ENCODE measurements at regions not wholly inside any gene's neighbourhood (a gene's known extent, or its start where the extent isn't known, plus 50 kb on each side); places are given as distances from the start of the nearest gene placed in this dataset.

DNA sequence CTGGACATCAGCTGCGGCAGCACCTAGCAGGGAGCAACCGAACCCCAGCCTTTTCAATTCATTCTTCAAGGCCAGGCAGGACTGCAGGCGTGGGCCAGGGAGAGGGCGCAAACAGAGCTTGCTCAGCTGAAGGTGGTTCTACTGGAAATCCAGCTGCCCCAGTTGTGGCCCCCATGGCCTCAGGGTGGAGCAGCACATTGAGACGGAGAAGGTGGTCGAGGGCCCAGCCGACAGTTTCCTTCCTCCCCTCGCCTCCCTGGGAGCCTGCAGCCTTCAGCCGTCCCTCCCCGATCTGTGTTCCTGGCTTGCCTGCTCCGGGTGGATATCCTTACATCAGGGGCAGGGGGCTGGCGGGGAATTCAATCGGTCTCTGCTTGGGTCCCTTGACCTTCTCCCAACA is 217.8 kb downstream of the ANKRD60 start:
- TF ChIP-seq, protein P1, sequence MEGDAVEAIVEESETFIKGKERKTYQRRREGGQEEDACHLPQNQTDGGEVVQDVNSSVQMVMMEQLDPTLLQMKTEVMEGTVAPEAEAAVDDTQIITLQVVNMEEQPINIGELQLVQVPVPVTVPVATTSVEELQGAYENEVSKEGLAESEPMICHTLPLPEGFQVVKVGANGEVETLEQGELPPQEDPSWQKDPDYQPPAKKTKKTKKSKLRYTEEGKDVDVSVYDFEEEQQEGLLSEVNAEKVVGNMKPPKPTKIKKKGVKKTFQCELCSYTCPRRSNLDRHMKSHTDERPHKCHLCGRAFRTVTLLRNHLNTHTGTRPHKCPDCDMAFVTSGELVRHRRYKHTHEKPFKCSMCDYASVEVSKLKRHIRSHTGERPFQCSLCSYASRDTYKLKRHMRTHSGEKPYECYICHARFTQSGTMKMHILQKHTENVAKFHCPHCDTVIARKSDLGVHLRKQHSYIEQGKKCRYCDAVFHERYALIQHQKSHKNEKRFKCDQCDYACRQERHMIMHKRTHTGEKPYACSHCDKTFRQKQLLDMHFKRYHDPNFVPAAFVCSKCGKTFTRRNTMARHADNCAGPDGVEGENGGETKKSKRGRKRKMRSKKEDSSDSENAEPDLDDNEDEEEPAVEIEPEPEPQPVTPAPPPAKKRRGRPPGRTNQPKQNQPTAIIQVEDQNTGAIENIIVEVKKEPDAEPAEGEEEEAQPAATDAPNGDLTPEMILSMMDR (conservative IDR thresholded peaks at IDR 0.05; ENCODE audit: low read depth in 2 of 2), result no peak
- no peak for TF ChIP-seq EZH2 (IDR thresholded peaks at IDR 0.05; ENCODE audit: low read depth, unreplicated experiment)
- TF ChIP-seq POLR2AphosphoS5 (IDR thresholded peaks at IDR 0.05; ENCODE audit: low read depth), result no peak
- TF ChIP-seq JUNB (IDR thresholded peaks at IDR 0.05; ENCODE audit: unreplicated experiment), result no peak
- no peak for TF ChIP-seq ZNF331 (CRISPR knock-in tag; IDR thresholded peaks at IDR 0.05; ENCODE audit: low read depth)
- no peak for TF ChIP-seq CREB1 (CRISPR knock-in tag; IDR thresholded peaks at IDR 0.05; ENCODE audit: low read depth)
- TF ChIP-seq, protein P2, sequence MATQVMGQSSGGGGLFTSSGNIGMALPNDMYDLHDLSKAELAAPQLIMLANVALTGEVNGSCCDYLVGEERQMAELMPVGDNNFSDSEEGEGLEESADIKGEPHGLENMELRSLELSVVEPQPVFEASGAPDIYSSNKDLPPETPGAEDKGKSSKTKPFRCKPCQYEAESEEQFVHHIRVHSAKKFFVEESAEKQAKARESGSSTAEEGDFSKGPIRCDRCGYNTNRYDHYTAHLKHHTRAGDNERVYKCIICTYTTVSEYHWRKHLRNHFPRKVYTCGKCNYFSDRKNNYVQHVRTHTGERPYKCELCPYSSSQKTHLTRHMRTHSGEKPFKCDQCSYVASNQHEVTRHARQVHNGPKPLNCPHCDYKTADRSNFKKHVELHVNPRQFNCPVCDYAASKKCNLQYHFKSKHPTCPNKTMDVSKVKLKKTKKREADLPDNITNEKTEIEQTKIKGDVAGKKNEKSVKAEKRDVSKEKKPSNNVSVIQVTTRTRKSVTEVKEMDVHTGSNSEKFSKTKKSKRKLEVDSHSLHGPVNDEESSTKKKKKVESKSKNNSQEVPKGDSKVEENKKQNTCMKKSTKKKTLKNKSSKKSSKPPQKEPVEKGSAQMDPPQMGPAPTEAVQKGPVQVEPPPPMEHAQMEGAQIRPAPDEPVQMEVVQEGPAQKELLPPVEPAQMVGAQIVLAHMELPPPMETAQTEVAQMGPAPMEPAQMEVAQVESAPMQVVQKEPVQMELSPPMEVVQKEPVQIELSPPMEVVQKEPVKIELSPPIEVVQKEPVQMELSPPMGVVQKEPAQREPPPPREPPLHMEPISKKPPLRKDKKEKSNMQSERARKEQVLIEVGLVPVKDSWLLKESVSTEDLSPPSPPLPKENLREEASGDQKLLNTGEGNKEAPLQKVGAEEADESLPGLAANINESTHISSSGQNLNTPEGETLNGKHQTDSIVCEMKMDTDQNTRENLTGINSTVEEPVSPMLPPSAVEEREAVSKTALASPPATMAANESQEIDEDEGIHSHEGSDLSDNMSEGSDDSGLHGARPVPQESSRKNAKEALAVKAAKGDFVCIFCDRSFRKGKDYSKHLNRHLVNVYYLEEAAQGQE (IDR thresholded peaks at IDR 0.05; ENCODE audit: unreplicated experiment), result no peak
- no peak for TF ChIP-seq EZH2phosphoT487 (IDR thresholded peaks at IDR 0.05; ENCODE audit: unreplicated experiment)
- no peak for TF ChIP-seq STAT1 (IDR thresholded peaks at IDR 0.05; ENCODE audit: unreplicated experiment)
